Activated CD8-positive, alpha-beta T cell treated with anti-CD3 and anti-CD28 coated beads for 36 hours (primary cell): ENCODE measurements at regions not wholly inside any gene's neighbourhood (a gene's known extent, or its start where the extent isn't known, plus 50 kb on each side); places are given as distances from the start of the nearest gene placed in this dataset.

ENCODE experiments used
- ATAC-seq: fragments of 200-7000 bp; cut with Tn5 transposase; one replicate; pipeline ENCODE4 v1.10.0; 2021; ENCODE audit warnings: mild to moderate bottlenecking, moderate library complexity
- CTCF ChIA-PET: fragments of 350-600 bp; sonication (Branson Sonifier 250); formaldehyde crosslinking; loops from one replicate; lab custom pipeline; 2021; ENCODE audit warnings: antibody characterized with exemption; lab: Charles Lee
- POLR2A ChIA-PET: fragments of 350-600 bp; sonication (Branson Sonifier 250); formaldehyde crosslinking; loops from one replicate; lab custom pipeline; 2021; ENCODE audit warnings: antibody characterized with exemption; lab: Charles Lee
- DNase-seq: peaks from one replicate; pipeline ENCODE4 v3.0.0-alpha.2; 2020
- H3K27ac Mint-ChIP-seq: one replicate; pipeline ENCODE4 v1.8.0; 2021; ENCODE audit warnings: mild to moderate bottlenecking, mixed read lengths
- H3K27me3 Mint-ChIP-seq: one replicate; pipeline ENCODE4 v1.8.0; 2021; ENCODE audit warnings: mixed read lengths
- H3K36me3 Mint-ChIP-seq: one replicate; pipeline ENCODE4 v1.8.0; 2021; ENCODE audit warnings: low read depth, mixed read lengths
- H3K4me1 Mint-ChIP-seq: one replicate; pipeline ENCODE4 v1.8.0; 2021; ENCODE audit warnings: low read depth, mixed read lengths
- H3K4me3 Mint-ChIP-seq: one replicate; pipeline ENCODE4 v1.8.0; 2021; ENCODE audit warnings: mild to moderate bottlenecking, moderate library complexity, mixed read lengths
- H3K9me3 Mint-ChIP-seq: one replicate; pipeline ENCODE4 v1.8.0; 2021; ENCODE audit warnings: mixed read lengths
- intact Hi-C: fragments of 100-400 bp; cut with micrococcal nuclease; formaldehyde crosslinking; loops from one replicate; pipeline ENCODE4 v1.10.0; 2022
- TF ChIP-seq, protein P1 (sequence below): fragments of 200-600 bp; IDR thresholded peaks from one replicate; pipeline ENCODE4 v1.8.0; 2022; ENCODE audit warnings: antibody characterized with exemption, mild to moderate bottlenecking

GRCh38 chr17:64787255-64787920, 125.3 kb upstream of the SMURF2 start:
- intact Hi-C loops = no loop called here

DNA sequence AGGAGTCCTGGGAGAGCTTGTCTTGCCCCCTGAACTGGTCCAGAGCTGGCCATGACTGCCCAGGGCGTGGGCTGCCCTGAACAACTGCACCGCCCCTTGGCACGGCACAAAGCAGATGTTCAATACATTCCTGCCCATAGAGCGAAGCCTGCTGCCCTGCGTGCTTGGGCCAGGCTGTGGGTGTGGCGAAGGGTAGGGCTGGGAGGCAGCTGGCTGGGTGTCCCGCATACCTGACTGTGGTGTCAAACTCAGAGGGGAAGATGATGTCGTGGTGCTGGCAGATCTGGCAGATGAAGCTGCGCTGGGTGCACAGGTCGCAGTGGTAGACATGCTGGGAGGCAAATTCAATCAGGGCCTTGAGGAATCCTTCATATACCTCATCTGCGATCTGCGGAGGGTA, 124.2 kb upstream of the SMURF2 start:
- Mint-ChIP-seq H3K4me3 (no peak overlapping the region), H3K9me3 (no peaks in the 10 kb centered on the region), H3K27ac (no peak overlapping the region), H3K36me3 (no peaks in the 10 kb centered on the region), H3K27me3 (no peaks in the 10 kb centered on the region), H3K4me1 (peaks cover 16% of the 10 kb centered on the region)
- CTCF ChIA-PET = no interaction called here
- TF ChIP-seq, protein P1, sequence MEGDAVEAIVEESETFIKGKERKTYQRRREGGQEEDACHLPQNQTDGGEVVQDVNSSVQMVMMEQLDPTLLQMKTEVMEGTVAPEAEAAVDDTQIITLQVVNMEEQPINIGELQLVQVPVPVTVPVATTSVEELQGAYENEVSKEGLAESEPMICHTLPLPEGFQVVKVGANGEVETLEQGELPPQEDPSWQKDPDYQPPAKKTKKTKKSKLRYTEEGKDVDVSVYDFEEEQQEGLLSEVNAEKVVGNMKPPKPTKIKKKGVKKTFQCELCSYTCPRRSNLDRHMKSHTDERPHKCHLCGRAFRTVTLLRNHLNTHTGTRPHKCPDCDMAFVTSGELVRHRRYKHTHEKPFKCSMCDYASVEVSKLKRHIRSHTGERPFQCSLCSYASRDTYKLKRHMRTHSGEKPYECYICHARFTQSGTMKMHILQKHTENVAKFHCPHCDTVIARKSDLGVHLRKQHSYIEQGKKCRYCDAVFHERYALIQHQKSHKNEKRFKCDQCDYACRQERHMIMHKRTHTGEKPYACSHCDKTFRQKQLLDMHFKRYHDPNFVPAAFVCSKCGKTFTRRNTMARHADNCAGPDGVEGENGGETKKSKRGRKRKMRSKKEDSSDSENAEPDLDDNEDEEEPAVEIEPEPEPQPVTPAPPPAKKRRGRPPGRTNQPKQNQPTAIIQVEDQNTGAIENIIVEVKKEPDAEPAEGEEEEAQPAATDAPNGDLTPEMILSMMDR = no peak
- no peak for DNase-seq
- POLR2A ChIA-PET = no interaction called here
- intact Hi-C loops = no loop called here
- no peak for ATAC-seq

More at GRCh38 chr17:64787255-64787920, 125.3 kb upstream of the SMURF2 start:
- TF ChIP-seq, protein P1 = no peak
- no peak for ATAC-seq
- H3K9me3 Mint-ChIP-seq = no peaks in the 10 kb centered on the region
- H3K4me1 Mint-ChIP-seq = peaks cover 16% of the 10 kb centered on the region
- no peak for DNase-seq
- no peaks in the 10 kb centered on the region for H3K36me3 Mint-ChIP-seq
- CTCF ChIA-PET = no interaction called here
- POLR2A ChIA-PET = no interaction called here
- H3K27me3 Mint-ChIP-seq = no peaks in the 10 kb centered on the region
- H3K27ac Mint-ChIP-seq = no peak overlapping the region
- H3K4me3 Mint-ChIP-seq = no peak overlapping the region

GRCh38 chr17:64785011-64785421, 122.9 kb upstream of the SMURF2 start:
- ATAC-seq (no peak), DNase-seq (no peak)
- Mint-ChIP-seq H3K4me3 (no peak overlapping the region), H3K4me1 (peaks cover 20% of the 10 kb centered on the region), H3K36me3 (no peaks in the 10 kb centered on the region), H3K27me3 (no peaks in the 10 kb centered on the region), H3K9me3 (no peaks in the 10 kb centered on the region), H3K27ac (no peak overlapping the region)
- POLR2A ChIA-PET = no interaction called here
- TF ChIP-seq, protein P1 = no peak
- CTCF ChIA-PET = no interaction called here
- intact Hi-C loops = no loop called here

DNA sequence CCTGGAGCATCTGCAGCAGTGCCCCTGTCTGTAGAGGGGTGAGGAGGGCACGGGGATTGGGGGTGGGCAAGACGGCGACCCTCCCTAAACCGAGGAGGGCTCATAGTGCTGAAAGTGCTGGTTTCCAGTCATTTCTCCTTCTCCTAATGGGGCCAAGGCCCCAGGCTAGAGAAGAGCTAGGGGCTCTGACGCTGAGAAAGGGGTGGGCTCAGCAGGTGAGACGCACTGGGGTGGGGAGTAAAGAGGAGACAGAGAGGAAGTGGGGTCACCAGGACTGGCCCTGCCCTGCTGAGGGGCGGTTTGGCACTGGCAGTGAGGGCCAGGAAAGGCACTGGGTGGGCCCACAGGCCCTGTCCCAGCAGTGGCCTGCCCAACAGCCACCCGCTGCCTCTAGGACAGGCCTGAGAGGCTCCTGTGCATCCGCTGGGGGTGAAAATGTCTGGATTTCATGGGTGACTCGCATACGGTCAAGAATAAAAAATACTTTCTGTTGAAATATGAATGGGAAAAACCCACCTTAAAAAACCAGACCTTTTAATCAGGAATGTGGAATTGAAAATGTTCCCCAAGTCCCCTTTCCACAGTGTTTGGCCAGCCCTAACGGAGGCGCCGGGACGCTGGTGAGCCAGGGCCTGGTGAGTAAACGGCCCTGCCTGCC, 122.4 kb upstream of the SMURF2 start:
- intact Hi-C loops = no loop called here
- CTCF ChIA-PET = no interaction called here
- DNase-seq (no peak), ATAC-seq (no peak)
- Mint-ChIP-seq H3K9me3 (no peaks in the 10 kb centered on the region), H3K4me1 (peaks cover 22% of the 10 kb centered on the region), H3K4me3 (no peak overlapping the region), H3K27ac (no peak overlapping the region), H3K36me3 (no peaks in the 10 kb centered on the region), H3K27me3 (no peaks in the 10 kb centered on the region)
- POLR2A ChIA-PET = no interaction called here
- TF ChIP-seq, protein P1 = no peak

DNA sequence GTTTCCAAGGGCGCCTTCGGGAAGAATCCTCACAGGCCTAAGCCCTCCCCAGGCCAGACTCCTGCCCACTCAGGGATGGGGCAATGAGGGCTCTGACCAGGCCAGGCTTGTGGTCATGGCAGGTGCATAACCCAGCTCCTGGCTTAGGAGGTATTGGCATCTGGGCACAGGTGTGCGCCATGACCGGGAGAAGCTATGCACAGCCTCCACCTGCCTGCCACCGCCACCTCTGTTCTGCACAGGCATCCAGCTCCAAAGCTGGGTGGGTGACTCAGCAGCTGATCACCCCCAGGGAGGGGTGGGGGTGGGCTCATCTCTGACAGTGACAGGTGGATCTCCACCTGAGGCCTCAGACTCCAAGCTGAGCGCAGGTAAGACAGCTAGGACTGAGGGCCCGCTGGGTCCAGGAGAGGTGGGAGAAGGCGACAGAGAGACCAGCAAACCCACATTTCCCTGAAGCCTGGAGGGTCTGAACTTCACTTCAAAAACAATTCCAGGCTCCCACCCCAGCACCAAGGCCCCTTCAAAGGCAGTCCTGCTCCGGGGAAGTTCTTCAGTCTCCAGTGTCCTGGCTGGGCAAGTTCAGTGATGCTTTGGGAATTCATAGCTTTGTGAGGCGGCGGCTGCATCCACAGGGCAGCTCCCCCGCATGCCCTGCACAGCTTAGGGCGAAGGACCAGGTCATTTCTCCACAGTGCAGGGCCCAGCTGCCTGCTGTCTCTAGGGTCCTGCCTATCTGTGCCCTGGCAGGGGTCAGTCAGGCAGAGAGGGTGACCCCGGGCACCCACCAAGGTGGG, 121.6 kb upstream of the SMURF2 start:
- Mint-ChIP-seq H3K4me3 (no peak overlapping the region), H3K4me1 (peaks cover 26% of the 10 kb centered on the region), H3K9me3 (no peaks in the 10 kb centered on the region), H3K27ac (peak overlapping the region; percentile 75), H3K36me3 (no peaks in the 10 kb centered on the region), H3K27me3 (no peaks in the 10 kb centered on the region)
- intact Hi-C loops = no loop called here
- ATAC-seq (no peak), DNase-seq (no peak)
- TF ChIP-seq, protein P1 = no peak
- CTCF ChIA-PET = no interaction called here
- POLR2A ChIA-PET = no interaction called here
